ENCODE measurements at regions not wholly inside any gene's neighbourhood (a gene's known extent, or its start where the extent isn't known, plus 50 kb on each side); places are given as distances from the start of the nearest gene placed in this dataset.

- TF ChIP-seq CTCF (IDR thresholded peaks at IDR 0.05) (no peak), POLR2A (IDR thresholded peaks at IDR 0.05) (no peak)
These were observed 306.8 kb upstream of the STT3B start for GRCh38 chr3:31225923-31226322.

Data from Peyer's patch (tissue), 4 donors.